Stimulated activated CD4-positive, alpha-beta T cell treated with anti-CD3 and anti-CD28 coated beads, Interleukin-1b, Interleukin-23, amount 100 ng/mL, for 1 hour (primary cell): ENCODE measurements at regions not wholly inside any gene's neighbourhood (a gene's known extent, or its start where the extent isn't known, plus 50 kb on each side); places are given as distances from the start of the nearest gene placed in this dataset.

ENCODE experiments used
- DNase-seq, 2 donors: peaks; one replicate each; pipeline ENCODE4 v3.0.0-alpha.2; 2020; ENCODE audit warnings: low read depth in 2 of 2

DNA sequence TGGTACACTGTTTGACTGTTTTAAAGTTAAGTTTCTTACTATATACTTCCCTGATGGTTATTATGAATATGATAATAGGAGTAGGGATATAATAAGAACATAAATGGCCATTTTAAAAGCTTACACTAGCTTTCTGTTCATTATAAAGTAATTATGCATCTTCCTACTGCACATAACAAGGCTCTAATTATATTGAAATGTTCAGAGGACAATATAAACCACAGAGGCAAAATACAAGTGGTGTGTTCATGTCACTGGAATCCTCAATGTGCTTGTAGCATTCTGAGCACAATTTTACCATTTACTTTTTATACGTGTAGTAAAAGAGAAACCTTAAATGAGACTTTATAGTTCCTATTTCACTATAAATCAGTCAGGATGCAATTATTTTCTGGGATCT, 268.3 kb downstream of the TMA16 start:
- DNase-seq: no peak

DNA sequence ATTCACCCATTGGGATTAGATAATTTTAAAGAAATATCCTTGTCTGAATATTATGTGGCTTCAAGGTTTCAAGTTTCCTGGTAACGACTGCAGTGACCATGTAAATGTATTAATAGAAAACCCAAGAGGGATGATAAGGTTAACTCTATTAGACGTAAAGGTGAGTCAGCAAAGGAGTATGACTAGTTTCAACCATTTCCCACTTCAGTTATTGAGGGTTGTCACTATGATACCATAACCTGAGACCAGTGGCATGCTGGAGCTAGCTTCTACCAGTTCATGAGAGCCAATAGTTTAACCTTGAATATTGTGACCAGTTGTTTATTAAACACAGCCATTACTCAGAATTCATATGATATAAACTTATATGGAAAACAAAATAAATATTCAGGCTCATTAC, 270.1 kb downstream of the TMA16 start:
- DNase-seq: no peak

DNA sequence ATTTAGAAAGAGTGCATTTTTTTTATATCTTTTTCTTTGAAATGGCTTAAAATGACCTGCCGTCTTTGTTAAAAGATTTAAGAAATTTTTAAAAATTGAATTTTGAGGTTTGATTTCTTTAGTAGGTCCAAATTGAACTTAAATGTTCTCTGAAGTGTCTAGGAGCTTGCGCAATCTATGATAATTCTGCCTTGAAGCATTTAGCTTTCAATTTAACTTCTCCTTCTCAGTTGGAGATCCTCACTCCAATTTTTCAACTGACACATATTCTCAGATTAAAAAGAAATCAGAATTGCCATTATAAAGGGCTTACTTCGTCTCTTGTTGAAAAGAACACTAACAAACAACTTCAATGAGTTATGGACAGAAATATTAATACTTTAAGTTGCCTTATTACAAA, 273.5 kb downstream of the TMA16 start:
- DNase-seq: no peak

DNA sequence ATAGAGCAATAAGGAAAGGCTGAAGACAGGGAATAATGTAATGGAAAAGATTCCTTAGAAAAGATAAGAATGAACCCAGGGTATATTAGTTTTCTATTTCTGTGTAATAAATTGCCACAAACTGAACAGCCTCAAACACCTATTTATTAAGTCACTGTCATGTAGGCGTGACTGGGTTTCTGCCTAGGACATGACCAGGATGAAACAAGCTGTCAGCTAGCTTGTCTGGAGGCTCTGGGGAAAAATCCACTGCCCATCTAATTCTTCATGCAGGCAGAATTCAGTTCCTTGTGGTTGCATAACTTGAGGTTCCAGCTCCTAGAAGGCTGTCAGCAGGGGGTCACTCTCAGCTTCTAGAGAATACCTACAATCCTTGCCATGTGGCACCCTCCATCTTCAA, 277.7 kb downstream of the TMA16 start:
- DNase-seq: no peak

DNA sequence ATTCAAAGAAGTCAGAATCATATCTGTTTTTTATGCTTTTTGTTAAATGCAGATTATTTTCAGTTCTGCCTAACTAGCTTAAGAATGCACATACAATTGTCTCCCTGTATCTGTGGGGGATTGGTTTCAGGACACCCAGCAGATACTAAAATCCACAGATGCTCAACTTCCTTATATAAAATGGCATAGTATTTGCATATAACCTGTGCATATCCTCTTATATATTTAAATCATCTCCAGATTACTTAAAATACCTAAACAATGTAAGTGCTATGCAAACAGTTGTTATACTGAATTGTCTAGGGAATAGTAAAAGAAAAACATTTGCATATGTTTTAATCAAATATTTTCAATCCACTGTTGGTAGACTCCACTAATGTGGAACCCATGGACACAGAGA, 279.4 kb downstream of the TMA16 start:
- no peak for DNase-seq

DNA sequence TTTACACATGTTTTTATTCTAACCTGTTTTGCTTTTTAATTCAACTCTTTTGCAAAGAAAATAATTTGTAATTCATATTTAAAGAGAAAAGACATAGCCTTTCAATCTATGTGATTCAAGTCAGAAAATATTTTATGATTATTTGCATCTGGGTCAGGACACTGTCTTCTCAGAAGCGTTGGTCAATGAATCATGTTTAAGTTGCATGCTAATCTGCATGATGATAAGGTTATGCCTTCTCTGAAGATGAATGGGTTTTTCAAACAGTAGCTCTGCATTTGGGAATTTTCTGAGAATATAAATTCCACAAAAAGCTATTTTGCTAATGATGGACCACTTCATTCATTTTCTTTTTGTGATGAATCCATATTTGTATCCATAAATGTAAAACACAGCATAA, 282.5 kb downstream of the TMA16 start:
- no peak for DNase-seq

DNA sequence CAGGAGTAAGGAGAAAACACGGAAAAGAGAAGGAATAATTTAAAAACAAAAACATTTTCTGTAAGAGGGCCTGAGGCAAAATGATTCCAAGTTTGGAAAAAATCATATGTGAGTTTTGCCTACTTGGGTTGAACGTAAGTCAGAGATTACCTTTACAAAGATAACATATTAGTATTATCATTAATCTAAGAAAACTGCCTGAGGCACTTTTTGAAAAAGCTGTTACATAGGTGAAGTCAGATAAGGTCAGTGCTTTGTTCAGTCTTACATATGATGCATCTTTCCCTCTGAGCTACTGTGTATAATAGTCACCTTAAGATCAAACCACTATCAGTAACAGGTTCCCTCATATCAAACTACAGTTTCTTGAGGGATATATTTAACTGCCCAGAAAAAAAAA, 287.2 kb downstream of the TMA16 start:
- no peak for DNase-seq

DNA sequence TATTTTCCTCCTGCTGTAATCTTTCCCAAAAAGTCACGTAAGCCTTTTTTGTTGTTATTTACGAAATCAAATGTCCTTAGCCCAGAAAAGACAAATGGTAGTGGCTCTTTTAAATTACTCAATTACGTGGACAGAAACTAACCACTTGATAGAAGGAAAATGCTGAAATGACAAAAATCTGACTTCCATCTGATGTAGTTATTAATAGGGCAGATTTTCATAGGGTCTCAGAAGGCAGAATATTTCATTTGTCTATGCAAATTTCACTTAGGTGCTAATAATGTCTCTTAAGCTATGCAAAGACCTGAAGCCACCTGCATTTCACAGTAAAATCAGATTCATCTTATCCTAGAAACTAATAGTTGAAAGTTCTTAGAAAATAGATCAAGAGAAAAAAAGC, 295.7 kb downstream of the TMA16 start:
- no peak for DNase-seq

DNA sequence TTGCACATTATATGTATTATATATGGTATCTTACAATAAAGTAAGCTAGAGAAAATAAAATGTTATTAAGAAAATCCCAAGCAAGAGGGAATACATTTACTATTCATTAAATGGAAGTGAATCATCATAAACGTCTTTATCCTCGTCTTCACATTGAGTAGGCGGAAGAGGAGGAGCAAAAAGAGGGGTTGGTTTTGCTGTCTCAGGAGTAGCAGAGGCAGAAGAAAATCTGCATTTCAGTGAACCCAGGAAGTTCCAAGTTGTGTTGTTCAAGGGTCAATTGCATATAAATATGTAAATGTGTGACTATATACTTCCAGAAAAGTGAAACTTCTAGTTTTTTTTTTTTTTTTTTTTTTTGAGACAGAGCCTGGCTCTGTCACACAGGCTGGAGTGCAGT, 301.4 kb downstream of the TMA16 start:
- no peak for DNase-seq

DNA sequence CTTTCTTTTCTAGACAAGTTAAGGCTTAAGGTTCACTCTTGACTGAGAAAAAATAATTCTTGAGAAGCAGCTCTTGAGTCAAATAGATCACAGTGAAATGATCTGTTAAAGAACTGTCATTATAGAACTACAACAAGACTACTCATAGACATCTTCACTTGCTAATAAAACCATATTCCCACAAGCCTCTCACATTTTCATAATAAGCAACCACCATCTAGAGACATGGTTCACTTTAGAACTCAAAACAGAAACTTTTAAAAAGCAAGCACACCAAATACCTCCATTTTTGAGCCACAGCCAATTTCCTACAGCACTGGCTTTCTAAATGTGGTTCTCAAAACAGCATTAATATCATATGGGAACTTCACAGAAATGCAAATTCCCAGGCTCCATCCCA, 309.5 kb downstream of the TMA16 start:
- no peak for DNase-seq

DNA sequence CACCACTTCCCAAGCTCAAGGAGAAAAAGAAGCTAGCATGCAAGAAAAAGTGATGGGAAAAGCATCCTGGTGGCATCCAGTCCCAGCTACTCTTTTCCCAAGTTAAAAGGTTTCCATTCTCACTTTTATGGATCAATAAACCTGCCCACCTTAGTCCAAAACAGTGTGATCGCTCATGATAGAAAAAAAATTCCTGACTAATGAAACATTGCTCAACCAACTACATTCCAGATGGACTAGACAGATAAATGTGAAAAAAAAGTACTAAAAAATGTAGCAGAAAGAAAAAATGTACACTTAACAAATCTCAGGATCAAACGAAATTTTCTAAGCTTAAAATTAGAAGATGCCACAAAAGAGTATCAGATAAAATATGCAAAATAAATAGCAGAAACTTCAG, 312.2 kb downstream of the TMA16 start:
- DNase-seq: no peak

DNA sequence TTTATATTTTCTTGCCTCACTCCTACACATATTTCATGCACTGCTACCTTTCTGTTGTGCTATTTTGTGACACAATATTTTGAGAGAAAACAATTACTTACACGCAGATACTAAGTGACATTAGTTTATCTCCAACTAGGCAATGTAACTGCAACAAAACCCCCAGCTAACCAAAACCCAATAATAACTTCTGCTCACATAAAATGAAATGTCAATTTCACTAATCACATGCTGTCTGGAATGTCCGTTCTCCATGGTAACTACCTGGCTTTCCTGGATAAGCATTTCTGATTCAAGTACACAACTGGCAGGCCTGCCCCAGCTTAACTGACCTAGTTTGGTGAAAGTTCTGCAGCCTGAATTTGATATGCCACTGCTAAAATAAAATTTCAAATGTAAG, 313.5 kb downstream of the TMA16 start:
- DNase-seq: no peak

DNA sequence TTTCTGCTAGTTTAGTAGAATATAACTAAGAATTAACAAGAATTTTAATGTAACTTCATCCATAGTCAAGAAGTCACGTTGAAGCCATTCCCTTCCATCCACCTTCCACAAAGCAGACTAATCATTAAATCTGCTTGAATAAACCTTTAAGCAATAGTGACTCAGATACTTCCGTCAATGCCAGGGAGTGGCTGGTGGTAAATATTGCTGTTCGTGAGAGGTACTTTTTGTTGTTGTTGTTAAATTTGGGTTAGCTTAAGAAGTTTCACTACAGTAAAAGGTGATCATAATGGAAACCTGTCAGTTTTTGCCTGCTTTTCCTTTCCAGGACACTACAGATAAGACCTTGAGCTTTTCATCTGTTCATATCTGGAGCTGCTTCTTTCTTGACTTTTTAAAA, 316.3 kb downstream of the TMA16 start:
- no peak for DNase-seq

DNA sequence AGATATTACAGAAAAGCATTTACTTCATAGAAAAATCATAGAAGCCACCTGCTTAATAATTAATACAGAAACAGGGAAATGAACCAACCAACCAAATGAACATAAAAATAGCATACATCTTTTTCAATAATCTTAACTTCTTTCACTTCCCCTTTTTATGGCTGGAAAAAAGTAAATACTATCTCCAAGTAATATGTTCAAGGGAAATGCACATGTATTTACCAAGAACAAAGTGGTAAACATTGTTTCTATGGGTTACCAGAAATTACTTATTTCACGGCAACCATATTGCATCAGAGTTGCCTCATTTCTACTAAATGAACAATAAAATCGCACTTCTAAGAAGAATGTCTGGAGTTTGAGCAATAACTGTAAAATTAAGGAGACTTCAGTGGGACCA, 321.3 kb downstream of the TMA16 start:
- DNase-seq: no peak

DNA sequence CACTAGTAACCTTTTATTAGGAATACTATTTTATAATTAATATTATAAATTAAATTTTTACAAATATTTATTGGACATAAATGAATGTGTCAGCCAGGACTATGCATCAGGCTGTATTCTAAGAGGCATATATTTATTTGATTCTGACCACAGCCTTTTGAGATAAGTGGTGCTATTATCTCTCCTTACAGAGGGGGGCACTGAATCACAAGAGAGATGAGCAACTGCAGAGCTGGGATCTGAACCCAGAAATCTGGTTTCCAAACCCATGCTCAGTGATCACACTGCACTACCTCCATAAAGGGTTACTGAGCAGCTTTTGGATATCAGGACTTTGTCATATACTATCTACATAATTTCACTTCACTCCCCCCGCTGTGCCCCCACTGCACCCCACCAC, 322.0 kb downstream of the TMA16 start:
- DNase-seq: no peak

DNA sequence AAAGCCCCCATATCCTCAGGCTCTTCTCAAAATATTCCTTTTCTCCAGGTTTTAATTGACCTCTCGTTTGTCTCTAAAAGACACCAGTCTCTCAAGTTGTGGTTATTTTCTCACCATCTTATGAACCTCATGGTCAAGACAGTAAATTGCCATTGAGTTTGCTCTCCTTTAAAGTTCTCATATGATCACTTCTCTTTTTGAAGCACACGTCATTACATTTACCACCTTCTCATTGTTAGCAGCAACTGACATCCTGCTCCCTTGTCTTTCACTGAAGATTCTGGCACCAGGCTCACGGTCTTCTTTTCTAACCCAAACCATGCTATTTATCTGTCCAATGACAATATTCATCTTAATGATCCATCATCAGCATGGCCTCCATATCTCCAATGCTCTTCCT, 324.2 kb downstream of the TMA16 start:
- no peak for DNase-seq

DNA sequence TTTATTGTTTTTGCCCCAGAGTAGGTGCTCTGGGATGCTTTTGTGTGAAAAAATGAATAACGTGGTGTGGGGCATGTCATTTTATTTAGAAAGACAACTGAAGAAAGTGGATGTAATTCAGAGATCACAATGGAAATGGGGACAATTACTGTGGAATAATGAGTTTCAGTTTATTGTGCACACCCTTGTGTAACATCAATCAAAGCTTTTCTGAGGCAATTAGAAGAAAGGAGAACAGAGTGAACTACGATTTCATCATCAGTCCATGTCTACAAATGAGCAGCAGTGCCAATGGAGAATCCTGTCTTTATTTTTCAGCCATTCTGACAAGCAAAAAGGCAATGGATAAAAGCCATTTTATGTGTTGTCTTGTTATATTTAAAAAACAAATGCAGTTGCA, 339.2 kb downstream of the TMA16 start:
- DNase-seq: no peak

DNA sequence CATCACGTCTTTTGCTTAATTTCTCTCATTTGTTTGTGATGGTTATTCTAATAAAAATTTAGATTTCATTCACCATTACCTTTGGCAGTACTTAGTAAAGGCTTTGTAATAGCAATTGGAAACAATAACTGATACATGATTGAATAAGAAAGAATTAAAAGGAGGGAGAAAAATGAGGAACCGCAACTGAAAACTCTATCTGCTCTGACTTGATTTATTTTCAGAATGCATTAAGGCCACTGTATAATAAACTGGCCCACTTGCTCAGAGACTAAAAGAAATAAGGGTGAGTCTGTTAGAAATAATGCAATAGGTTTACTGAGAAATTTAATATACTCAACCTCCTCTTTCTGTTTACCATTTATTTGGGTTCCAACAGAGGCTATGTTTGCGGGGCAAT, 351.5 kb downstream of the TMA16 start:
- no peak for DNase-seq

DNA sequence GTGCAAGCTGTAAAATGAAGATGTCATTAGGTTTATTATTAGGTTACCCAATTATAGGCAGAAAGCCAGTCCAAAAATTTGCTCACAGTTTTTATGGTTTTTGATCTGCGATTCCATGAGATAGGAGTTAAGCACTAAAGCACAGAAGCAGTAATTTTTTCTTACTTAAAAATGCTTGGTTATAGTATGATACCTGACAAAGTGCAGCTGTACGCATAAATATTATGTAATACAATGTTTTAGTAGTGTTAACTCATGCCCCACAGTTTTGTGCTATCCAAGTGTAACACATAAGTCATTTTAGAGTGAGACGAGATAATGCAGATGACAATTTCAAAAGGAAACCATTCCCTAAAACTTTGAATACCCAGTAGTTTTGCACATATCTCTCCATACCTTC, 357.8 kb downstream of the TMA16 start:
- DNase-seq: no peak

DNA sequence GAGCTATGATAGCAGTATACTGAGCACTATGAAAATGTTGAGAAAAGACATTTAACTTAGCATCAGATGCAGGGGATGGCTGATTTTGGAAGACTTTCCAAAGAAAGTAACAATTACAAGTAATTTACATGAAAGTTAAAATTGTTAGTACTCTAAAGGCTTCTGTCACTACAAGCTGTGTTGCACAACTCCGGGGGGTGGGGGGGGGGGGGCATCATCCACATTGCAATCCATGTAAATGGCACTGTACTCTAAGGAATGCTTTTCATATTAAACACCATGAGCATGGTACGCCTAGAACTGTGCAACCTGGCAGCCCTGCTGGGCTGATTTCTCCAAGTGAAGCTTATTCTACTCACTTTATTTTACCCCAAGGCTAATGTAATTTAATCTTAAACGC, 363.4 kb downstream of the TMA16 start:
- DNase-seq: no peak

DNA sequence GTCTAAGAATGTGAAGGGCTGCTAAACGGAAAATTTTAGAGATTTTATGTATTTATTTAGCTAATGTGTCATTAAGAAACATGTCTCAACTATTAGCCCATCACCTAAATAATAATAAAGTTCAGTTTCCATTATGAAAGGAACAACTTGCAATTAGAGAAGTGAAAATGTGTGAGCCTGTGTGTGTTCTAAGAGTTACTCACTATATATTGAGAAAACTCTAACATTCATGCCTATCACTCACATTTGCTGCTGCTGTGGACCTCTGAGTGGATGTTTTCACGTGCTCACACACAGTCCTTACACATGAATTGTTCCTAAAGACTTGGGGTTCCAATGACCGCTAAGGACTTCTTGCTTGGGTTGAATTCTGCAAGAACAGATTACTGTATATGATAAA, 364.0 kb downstream of the TMA16 start:
- no peak for DNase-seq

DNA sequence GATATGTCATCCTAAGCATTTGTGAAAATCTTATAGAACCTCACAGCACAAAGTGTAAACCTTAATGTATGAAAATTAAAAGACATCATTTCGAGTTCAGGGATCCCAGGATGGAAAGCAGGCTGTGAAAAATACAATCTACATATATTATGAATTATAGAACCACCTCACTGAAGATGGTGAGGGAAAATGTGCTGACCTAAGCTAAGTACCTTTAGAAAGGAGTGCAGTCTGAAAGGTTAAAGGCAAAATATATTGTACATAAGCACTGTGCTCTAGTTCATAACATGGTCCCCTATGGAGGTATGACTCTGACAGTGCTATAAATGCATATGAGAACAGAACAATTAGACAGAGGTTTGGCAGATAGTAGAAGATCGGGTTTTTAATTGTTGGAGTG, 368.6 kb downstream of the TMA16 start:
- no peak for DNase-seq

DNA sequence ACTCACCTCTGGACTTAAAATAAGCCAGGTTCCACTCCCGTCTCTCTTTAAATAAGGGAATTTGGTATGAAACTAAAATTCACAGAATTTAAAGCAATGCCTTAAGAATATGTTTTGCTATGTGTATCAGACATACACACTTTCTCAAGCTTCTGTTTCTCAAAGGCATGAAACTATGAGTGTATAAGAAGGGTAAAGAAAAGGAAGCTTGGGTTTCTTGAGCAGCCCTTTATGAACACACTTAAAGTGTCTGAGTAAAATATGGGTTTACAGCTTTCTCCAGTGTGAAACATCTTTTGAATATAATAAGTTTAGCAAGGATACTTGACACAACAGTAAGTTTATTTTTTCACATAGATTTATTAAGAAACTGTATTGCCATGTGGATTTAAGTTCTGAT, 370.5 kb downstream of the TMA16 start:
- no peak for DNase-seq

DNA sequence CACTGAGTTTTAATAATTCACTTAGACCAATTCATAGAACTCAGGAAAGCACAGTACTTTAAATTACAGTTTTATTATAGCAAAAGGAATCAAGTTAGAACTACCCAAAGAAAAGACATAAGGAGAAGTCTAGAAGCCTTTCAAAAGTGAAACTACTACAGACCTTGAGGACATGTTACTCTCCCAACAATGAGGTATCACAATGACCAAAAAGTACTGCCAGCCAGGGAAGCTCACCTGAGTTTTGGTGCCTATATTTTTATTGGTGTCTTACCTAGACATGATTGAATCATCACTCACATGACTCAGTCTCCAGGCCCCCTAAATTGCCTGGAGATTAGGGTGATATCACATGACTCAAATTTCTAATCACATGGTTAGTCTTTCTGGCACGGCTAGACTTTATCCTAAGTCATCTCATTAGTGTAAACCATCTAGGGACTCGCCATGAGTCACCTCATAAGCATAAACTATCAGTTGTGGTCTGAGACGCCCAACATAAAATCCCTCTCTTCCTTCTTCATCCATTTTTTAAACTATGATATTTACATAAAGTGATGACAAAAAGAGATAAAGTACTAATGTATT, 372.3 kb downstream of the TMA16 start:
- no peak for DNase-seq

DNA sequence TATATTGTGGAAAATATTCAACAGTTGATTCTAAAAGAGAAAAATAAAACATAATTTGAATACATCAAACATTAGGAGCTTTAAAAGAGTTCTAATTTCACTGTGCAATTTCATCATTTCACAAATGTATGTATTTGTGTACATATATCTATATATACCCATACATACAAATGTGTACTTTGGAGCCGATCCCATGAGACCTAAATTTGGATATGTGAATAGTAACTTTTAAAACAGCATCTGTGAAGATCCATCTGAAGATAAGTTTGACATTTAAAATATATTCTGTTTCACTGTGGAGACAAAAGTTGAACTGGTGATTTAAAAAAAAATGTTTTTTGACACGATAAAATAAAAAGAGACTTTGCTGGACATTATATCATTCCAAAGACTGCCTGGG, 374.0 kb downstream of the TMA16 start:
- no peak for DNase-seq
